LNCAP (cell line): ENCODE measurements at regions not wholly inside any gene's neighbourhood (a gene's known extent, or its start where the extent isn't known, plus 50 kb on each side); places are given as distances from the start of the nearest gene placed in this dataset.
A peak's percentile ranks its signal among the peaks of the same experiment; 100 is the strongest.

Source experiments
- CTCF ChIP-seq: fragments of 450-650 bp; IDR thresholded peaks from 2 replicates; pipeline ENCODE4 v1.5.1; 2017; ENCODE audit warnings: mild to moderate bottlenecking

- TF ChIP-seq CTCF: no peak
Measured at GRCh38 chr12:115791331-115791730, 486.2 kb downstream of the MED13L start.

GRCh38 chr12:115790526-115790925 is 487.0 kb downstream of the MED13L start:
- no peak for TF ChIP-seq CTCF

- TF ChIP-seq CTCF: no peak
Measured at GRCh38 chr12:115785548-115785947, 491.9 kb downstream of the MED13L start.

GRCh38 chr12:115776399-115776798 is 501.1 kb downstream of the MED13L start:
- no peak for TF ChIP-seq CTCF

GRCh38 chr12:115774148-115774895 is 503.2 kb downstream of the MED13L start:
- TF ChIP-seq CTCF: no peak

GRCh38 chr12:115771601-115772000 is 505.9 kb downstream of the MED13L start:
- no peak for TF ChIP-seq CTCF

GRCh38 chr12:115771065-115771464 is 506.4 kb downstream of the MED13L start:
- peak; percentile 24; the same call in 1 of the 2 replicates for TF ChIP-seq CTCF

GRCh38 chr12:115770643-115771042 is 506.9 kb downstream of the MED13L start:
- no peak for TF ChIP-seq CTCF
